ENCODE measurements at regions not wholly inside any gene's neighbourhood (a gene's known extent, or its start where the extent isn't known, plus 50 kb on each side); places are given as distances from the start of the nearest gene placed in this dataset.

DNA sequence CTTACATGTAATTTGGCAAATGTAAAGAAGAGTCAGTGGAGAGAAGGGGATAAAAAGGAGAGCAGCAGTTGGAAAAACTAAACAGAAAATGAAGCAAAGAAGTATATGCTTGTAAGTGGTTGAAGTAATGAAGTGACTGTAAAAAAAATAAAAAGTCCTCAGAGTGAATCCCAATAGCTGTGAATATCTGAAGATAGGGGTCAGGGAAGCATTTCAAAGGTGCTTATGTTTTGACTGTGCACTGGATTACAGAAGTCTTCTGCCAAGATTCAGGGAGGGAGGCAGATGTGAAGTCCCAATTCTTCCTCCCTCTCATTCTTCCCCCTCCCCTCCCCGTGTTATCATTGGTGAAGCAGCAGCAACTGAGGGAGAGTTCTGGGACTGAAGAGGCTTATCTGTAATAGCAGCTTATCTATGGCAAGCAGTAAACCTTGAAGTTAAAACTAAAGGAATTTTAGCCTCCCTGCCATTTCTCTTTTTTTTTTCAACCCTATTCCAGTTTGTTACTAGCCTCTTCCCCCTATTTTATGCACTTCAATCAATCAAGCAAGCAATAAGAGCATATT lies 597.9 kb downstream of the IGSF11 start:
- Mint-ChIP-seq H3K27ac (no peak overlapping the region), H3K4me3 (no peak overlapping the region), H3K36me3 (no peaks in the 10 kb centered on the region), H3K9me3 (no peaks in the 10 kb centered on the region), H3K4me1 (ENCODE audit: unreplicated experiment) (no peaks in the 10 kb centered on the region), H3K27me3 (no peaks in the 10 kb centered on the region)
- DNase-seq (ENCODE audit: extremely low spot score, unreplicated experiment), result no peak
- TF ChIP-seq, protein P1, sequence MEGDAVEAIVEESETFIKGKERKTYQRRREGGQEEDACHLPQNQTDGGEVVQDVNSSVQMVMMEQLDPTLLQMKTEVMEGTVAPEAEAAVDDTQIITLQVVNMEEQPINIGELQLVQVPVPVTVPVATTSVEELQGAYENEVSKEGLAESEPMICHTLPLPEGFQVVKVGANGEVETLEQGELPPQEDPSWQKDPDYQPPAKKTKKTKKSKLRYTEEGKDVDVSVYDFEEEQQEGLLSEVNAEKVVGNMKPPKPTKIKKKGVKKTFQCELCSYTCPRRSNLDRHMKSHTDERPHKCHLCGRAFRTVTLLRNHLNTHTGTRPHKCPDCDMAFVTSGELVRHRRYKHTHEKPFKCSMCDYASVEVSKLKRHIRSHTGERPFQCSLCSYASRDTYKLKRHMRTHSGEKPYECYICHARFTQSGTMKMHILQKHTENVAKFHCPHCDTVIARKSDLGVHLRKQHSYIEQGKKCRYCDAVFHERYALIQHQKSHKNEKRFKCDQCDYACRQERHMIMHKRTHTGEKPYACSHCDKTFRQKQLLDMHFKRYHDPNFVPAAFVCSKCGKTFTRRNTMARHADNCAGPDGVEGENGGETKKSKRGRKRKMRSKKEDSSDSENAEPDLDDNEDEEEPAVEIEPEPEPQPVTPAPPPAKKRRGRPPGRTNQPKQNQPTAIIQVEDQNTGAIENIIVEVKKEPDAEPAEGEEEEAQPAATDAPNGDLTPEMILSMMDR (conservative IDR thresholded peaks at IDR 0.05), result no peak

DNA sequence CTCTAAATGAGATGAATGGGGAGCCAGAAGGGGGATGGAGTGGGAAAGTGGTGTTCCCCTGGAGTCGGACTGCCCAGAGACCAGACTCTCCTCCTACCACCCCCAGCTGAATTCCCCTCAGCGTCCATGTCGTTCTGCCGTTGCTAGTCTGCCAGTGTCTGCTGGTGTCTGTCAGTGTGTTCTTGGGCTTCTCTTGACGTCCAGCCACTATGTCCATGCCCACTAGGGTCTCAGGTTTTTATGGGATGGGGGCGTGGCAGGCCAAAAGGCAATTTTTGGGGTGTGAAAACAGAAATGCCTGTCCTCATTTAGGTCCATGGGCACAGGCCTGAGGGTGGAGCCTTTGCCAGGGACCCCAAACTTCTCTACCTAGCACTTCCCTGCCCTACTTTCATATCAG lies 589.6 kb downstream of the IGSF11 start:
- Mint-ChIP-seq H3K36me3 (no peaks in the 10 kb centered on the region), H3K4me1 (ENCODE audit: unreplicated experiment) (no peaks in the 10 kb centered on the region), H3K27ac (no peak overlapping the region), H3K9me3 (no peaks in the 10 kb centered on the region), H3K27me3 (no peaks in the 10 kb centered on the region), H3K4me3 (no peak overlapping the region)
- TF ChIP-seq, protein P1 (conservative IDR thresholded peaks at IDR 0.05), result no peak
- no peak for DNase-seq (ENCODE audit: extremely low spot score, unreplicated experiment)

DNA sequence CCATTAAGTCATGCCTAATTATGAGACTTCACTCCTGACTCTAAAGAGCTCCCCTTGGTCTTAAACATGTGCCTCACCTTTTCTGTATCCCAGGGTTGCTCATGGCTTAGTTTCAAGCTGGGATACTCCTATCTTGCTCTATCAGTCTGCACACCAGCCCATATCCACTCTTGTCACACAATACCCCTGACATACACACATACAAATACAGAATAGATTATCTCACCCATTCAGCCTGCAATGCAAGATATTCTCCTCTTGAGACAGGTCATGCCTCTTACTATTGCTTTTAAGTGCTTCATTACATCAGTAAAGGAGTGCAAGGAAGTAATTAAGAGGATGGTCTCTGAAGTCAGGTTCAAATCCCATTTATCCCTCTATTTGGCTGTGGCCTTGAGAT lies 587.3 kb downstream of the IGSF11 start:
- H3K36me3 Mint-ChIP-seq, result no peaks in the 10 kb centered on the region
- no peak overlapping the region for H3K4me3 Mint-ChIP-seq
- TF ChIP-seq, protein P1 (conservative IDR thresholded peaks at IDR 0.05), result no peak
- no peak overlapping the region for H3K27ac Mint-ChIP-seq
- H3K9me3 Mint-ChIP-seq, result peaks cover 6% of the 10 kb centered on the region
- no peak for DNase-seq (ENCODE audit: extremely low spot score, unreplicated experiment)
- H3K4me1 Mint-ChIP-seq (ENCODE audit: unreplicated experiment), result no peaks in the 10 kb centered on the region
- H3K27me3 Mint-ChIP-seq, result peaks cover 5% of the 10 kb centered on the region

DNA sequence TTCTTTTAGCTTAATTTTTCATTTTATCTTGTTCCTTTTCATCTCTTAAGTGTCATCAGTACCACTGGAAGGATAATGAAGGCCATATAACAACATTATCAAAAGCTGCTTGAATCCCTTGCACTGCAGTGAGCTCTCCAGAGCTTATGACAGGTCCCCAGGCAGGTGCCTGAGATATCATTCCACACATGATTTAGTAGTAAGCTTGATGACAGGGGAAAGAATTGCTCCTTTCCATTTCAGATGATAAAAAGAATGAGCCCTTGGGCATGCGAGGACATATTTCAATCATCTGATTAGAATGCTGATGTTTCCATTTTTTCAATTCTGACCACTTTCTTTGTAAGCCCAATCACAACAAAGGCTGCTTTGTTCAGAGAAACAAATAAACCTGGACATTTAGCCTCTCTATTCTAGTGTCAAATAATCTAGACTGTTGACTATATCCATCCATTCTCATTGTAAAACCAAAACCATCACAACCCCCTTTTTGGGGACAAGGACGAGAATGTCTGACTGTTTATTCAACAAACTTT lies 567.8 kb downstream of the IGSF11 start:
- DNase-seq (ENCODE audit: extremely low spot score, unreplicated experiment), result no peak
- TF ChIP-seq, protein P1 (conservative IDR thresholded peaks at IDR 0.05), result no peak
- Mint-ChIP-seq H3K27me3 (peaks cover 5% of the 10 kb centered on the region), H3K4me3 (no peak overlapping the region), H3K27ac (no peak overlapping the region), H3K36me3 (no peaks in the 10 kb centered on the region), H3K9me3 (peaks cover 9% of the 10 kb centered on the region), H3K4me1 (ENCODE audit: unreplicated experiment) (peaks cover 11% of the 10 kb centered on the region)

DNA sequence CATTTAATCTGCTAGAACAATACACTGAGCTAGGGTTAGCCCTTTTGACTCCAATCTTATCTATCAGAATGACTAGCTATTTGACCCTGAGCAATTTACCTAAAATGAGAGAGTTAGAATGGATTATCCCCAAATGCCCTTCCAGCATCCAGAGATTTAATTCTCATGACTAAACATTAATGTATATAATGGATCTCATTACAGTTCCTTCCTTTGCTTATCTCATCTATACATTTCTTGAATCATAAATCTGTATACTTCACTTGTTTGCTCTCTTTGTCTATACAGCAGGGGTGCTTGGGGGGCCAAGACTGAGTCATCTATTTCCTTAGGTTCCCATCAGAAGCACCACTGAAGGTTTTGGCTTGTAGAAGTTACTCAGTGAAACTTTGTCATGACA lies 565.8 kb downstream of the IGSF11 start:
- Mint-ChIP-seq H3K27ac (no peak overlapping the region), H3K4me3 (no peak overlapping the region), H3K27me3 (peaks cover 3% of the 10 kb centered on the region), H3K4me1 (ENCODE audit: unreplicated experiment) (peaks cover 11% of the 10 kb centered on the region), H3K36me3 (no peaks in the 10 kb centered on the region), H3K9me3 (peaks cover 9% of the 10 kb centered on the region)
- TF ChIP-seq, protein P1 (conservative IDR thresholded peaks at IDR 0.05), result no peak
- no peak for DNase-seq (ENCODE audit: extremely low spot score, unreplicated experiment)

All from type B pancreatic cell (in vitro differentiated cells).